ENCODE measurements at regions not wholly inside any gene's neighbourhood (a gene's known extent, or its start where the extent isn't known, plus 50 kb on each side); places are given as distances from the start of the nearest gene placed in this dataset.

GRCh38 chr4:104166749-104167148, 327.9 kb downstream of the CXXC4 start:
- TF ChIP-seq CTCF (IDR thresholded peaks at IDR 0.05) (no peak), POLR2AphosphoS5 (IDR thresholded peaks at IDR 0.05; ENCODE audit: low read depth, low read length) (no peak), TAF1 (IDR thresholded peaks at IDR 0.05; ENCODE audit: borderline replicate concordance, low read depth, low read length) (no peak), NFIC (IDR thresholded peaks at IDR 0.05; ENCODE audit: borderline replicate concordance) (no peak), FOXJ3 (CRISPR knock-in tag; IDR thresholded peaks at IDR 0.05) (no peak), REST (IDR thresholded peaks at IDR 0.05; ENCODE audit: low read depth, low read length) (no peak), CHD2 (IDR thresholded peaks at IDR 0.05; ENCODE audit: low read length, partially characterized antibody) (no peak), FOXM1 (IDR thresholded peaks at IDR 0.05; ENCODE audit: low read depth) (no peak), EP300 (IDR thresholded peaks at IDR 0.05; ENCODE audit: borderline replicate concordance in 1 of 2, low read depth in 1 of 2, low read length in 1 of 2) (no peak), EZH2phosphoT487 (IDR thresholded peaks at IDR 0.05; ENCODE audit: borderline replicate concordance, low read depth) (no peak), GABPA (IDR thresholded peaks at IDR 0.05; ENCODE audit: low read depth) (no peak), PBX3 (IDR thresholded peaks at IDR 0.05) (no peak)
- TF ChIP-seq, protein P1, sequence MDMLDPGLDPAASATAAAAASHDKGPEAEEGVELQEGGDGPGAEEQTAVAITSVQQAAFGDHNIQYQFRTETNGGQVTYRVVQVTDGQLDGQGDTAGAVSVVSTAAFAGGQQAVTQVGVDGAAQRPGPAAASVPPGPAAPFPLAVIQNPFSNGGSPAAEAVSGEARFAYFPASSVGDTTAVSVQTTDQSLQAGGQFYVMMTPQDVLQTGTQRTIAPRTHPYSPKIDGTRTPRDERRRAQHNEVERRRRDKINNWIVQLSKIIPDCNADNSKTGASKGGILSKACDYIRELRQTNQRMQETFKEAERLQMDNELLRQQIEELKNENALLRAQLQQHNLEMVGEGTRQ (IDR thresholded peaks at IDR 0.05; ENCODE audit: borderline replicate concordance, low read depth, low read length): no peak

Data from SK-N-SH (cell line).